ENCODE measurements at regions not wholly inside any gene's neighbourhood (a gene's known extent, or its start where the extent isn't known, plus 50 kb on each side); places are given as distances from the start of the nearest gene placed in this dataset.
A peak's percentile ranks its signal among the peaks of the same experiment; 100 is the strongest.

GRCh38 chr10:33783557-33783956 lies 449.1 kb upstream of the NRP1 start:
- H3K9ac ChIP-seq (ENCODE audit: low read depth, low read length) = no peak overlapping the region
- H3K4me1 ChIP-seq (ENCODE audit: insufficient read depth, low read length) = no peaks in the 10 kb centered on the region
- no peak overlapping the region for H3K27ac ChIP-seq (ENCODE audit: low read depth, low read length)
- no peak overlapping the region for H3K4me3 ChIP-seq (ENCODE audit: low read length)
- H3K36me3 ChIP-seq (ENCODE audit: insufficient read depth, low read length) = no peaks in the 10 kb centered on the region
- WGBS = 90% methylated on average over 1 of the region's 1 CpG
- no peaks in the 10 kb centered on the region for H3K27me3 ChIP-seq (ENCODE audit: insufficient read depth, low read length)
- peaks cover 4% of the 10 kb centered on the region; the same call in 1 of the 2 replicates for H3K9me3 ChIP-seq (ENCODE audit: insufficient read depth, low read depth, low read length)

- 95% methylated on average over 3 of the region's 3 CpGs for WGBS
- Histone ChIP-seq H3K4me1 (ENCODE audit: insufficient read depth, low read length) (no peaks in the 10 kb centered on the region), H3K9ac (ENCODE audit: low read depth, low read length) (no peak overlapping the region), H3K9me3 (ENCODE audit: insufficient read depth, low read depth, low read length) (peaks cover 4% of the 10 kb centered on the region; the same call in 1 of the 2 replicates), H3K27ac (ENCODE audit: low read depth, low read length) (no peak overlapping the region), H3K36me3 (ENCODE audit: insufficient read depth, low read length) (no peaks in the 10 kb centered on the region), H3K4me3 (ENCODE audit: low read length) (no peak overlapping the region), H3K27me3 (ENCODE audit: insufficient read depth, low read length) (no peaks in the 10 kb centered on the region)
Measured at GRCh38 chr10:33783078-33783477, 448.6 kb upstream of the NRP1 start.

- no peaks in the 10 kb centered on the region for H3K27me3 ChIP-seq (ENCODE audit: insufficient read depth, low read length)
- no peak overlapping the region for H3K9ac ChIP-seq (ENCODE audit: low read depth, low read length)
- no peaks in the 10 kb centered on the region for H3K4me1 ChIP-seq (ENCODE audit: insufficient read depth, low read length)
- H3K36me3 ChIP-seq (ENCODE audit: insufficient read depth, low read length) = no peaks in the 10 kb centered on the region
- peaks cover 4% of the 10 kb centered on the region; the same call in 1 of the 2 replicates for H3K9me3 ChIP-seq (ENCODE audit: insufficient read depth, low read depth, low read length)
- H3K27ac ChIP-seq (ENCODE audit: low read depth, low read length) = no peak overlapping the region
- WGBS = 93% methylated on average over 6 of the region's 7 CpGs
- H3K4me3 ChIP-seq (ENCODE audit: low read length) = no peak overlapping the region
Measured at GRCh38 chr10:33781606-33782395, 447.3 kb upstream of the NRP1 start.

- peaks cover 4% of the 10 kb centered on the region; the same call in 1 of the 2 replicates for H3K9me3 ChIP-seq (ENCODE audit: insufficient read depth, low read depth, low read length)
- no peaks in the 10 kb centered on the region for H3K4me1 ChIP-seq (ENCODE audit: insufficient read depth, low read length)
- no peaks in the 10 kb centered on the region for H3K36me3 ChIP-seq (ENCODE audit: insufficient read depth, low read length)
- H3K9ac ChIP-seq (ENCODE audit: low read depth, low read length) = no peak overlapping the region
- no peak overlapping the region for H3K27ac ChIP-seq (ENCODE audit: low read depth, low read length)
- H3K27me3 ChIP-seq (ENCODE audit: insufficient read depth, low read length) = no peaks in the 10 kb centered on the region
- no peak overlapping the region for H3K4me3 ChIP-seq (ENCODE audit: low read length)
- WGBS = 94% methylated on average over 9 of the region's 9 CpGs
Measured at GRCh38 chr10:33780961-33781360, 446.5 kb upstream of the NRP1 start.

- Histone ChIP-seq H3K36me3 (ENCODE audit: insufficient read depth, low read length) (no peaks in the 10 kb centered on the region), H3K27me3 (ENCODE audit: insufficient read depth, low read length) (no peaks in the 10 kb centered on the region), H3K27ac (ENCODE audit: low read depth, low read length) (no peak overlapping the region), H3K4me1 (ENCODE audit: insufficient read depth, low read length) (peaks cover 15% of the 10 kb centered on the region), H3K4me3 (ENCODE audit: low read length) (no peak overlapping the region), H3K9ac (ENCODE audit: low read depth, low read length) (no peak overlapping the region), H3K9me3 (ENCODE audit: insufficient read depth, low read depth, low read length) (no peaks in the 10 kb centered on the region)
- 92% methylated on average over 10 of the region's 10 CpGs for WGBS
Measured at GRCh38 chr10:33777223-33777622, 442.8 kb upstream of the NRP1 start.

- WGBS = 95% methylated on average over 2 of the region's 2 CpGs
- Histone ChIP-seq H3K4me1 (ENCODE audit: insufficient read depth, low read length) (peaks cover 21% of the 10 kb centered on the region), H3K27ac (ENCODE audit: low read depth, low read length) (no peak overlapping the region), H3K9me3 (ENCODE audit: insufficient read depth, low read depth, low read length) (no peaks in the 10 kb centered on the region), H3K4me3 (ENCODE audit: low read length) (no peak overlapping the region), H3K36me3 (ENCODE audit: insufficient read depth, low read length) (no peaks in the 10 kb centered on the region), H3K9ac (ENCODE audit: low read depth, low read length) (no peak overlapping the region), H3K27me3 (ENCODE audit: insufficient read depth, low read length) (no peaks in the 10 kb centered on the region)
Measured at GRCh38 chr10:33776419-33777070, 442.1 kb upstream of the NRP1 start.

- Histone ChIP-seq H3K36me3 (ENCODE audit: insufficient read depth, low read length) (no peaks in the 10 kb centered on the region), H3K4me1 (ENCODE audit: insufficient read depth, low read length) (peaks cover 25% of the 10 kb centered on the region), H3K9me3 (ENCODE audit: insufficient read depth, low read depth, low read length) (no peaks in the 10 kb centered on the region), H3K9ac (ENCODE audit: low read depth, low read length) (no peak overlapping the region), H3K4me3 (ENCODE audit: low read length) (no peak overlapping the region), H3K27me3 (ENCODE audit: insufficient read depth, low read length) (no peaks in the 10 kb centered on the region), H3K27ac (ENCODE audit: low read depth, low read length) (no peak overlapping the region)
- 93% methylated on average over 4 of the region's 4 CpGs for WGBS
Measured at GRCh38 chr10:33774857-33775256, 440.4 kb upstream of the NRP1 start.

GRCh38 chr10:33773886-33774480 lies 439.5 kb upstream of the NRP1 start:
- Histone ChIP-seq H3K4me1 (ENCODE audit: insufficient read depth, low read length) (peaks cover 25% of the 10 kb centered on the region), H3K9me3 (ENCODE audit: insufficient read depth, low read depth, low read length) (no peaks in the 10 kb centered on the region), H3K27me3 (ENCODE audit: insufficient read depth, low read length) (no peaks in the 10 kb centered on the region), H3K4me3 (ENCODE audit: low read length) (no peak overlapping the region), H3K9ac (ENCODE audit: low read depth, low read length) (peak overlapping the region; percentile 51; the same call in 1 of the 2 replicates), H3K27ac (ENCODE audit: low read depth, low read length) (peak overlapping the region; percentile 80), H3K36me3 (ENCODE audit: insufficient read depth, low read length) (no peaks in the 10 kb centered on the region)
- 90% methylated on average over 21 of the region's 21 CpGs for WGBS

GRCh38 chr10:33773253-33773573 lies 438.7 kb upstream of the NRP1 start:
- H3K4me1 ChIP-seq (ENCODE audit: insufficient read depth, low read length) = peaks cover 25% of the 10 kb centered on the region
- H3K36me3 ChIP-seq (ENCODE audit: insufficient read depth, low read length) = no peaks in the 10 kb centered on the region
- no peaks in the 10 kb centered on the region for H3K27me3 ChIP-seq (ENCODE audit: insufficient read depth, low read length)
- peak overlapping the region; percentile 51 for H3K9ac ChIP-seq (ENCODE audit: low read depth, low read length)
- peak overlapping the region; percentile 80 for H3K27ac ChIP-seq (ENCODE audit: low read depth, low read length)
- WGBS = 17% methylated on average over 4 of the region's 4 CpGs
- H3K9me3 ChIP-seq (ENCODE audit: insufficient read depth, low read depth, low read length) = no peaks in the 10 kb centered on the region
- no peak overlapping the region; the same call in none of the 2 replicates for H3K4me3 ChIP-seq (ENCODE audit: low read length)

- WGBS = 27% methylated on average over 15 of the region's 16 CpGs
- no peaks in the 10 kb centered on the region for H3K36me3 ChIP-seq (ENCODE audit: insufficient read depth, low read length)
- no peaks in the 10 kb centered on the region for H3K27me3 ChIP-seq (ENCODE audit: insufficient read depth, low read length)
- H3K9ac ChIP-seq (ENCODE audit: low read depth, low read length) = peak overlapping the region; percentile 51
- peaks cover 25% of the 10 kb centered on the region for H3K4me1 ChIP-seq (ENCODE audit: insufficient read depth, low read length)
- H3K27ac ChIP-seq (ENCODE audit: low read depth, low read length) = peak overlapping the region; percentile 80; the same call in 1 of the 2 replicates
- no peaks in the 10 kb centered on the region for H3K9me3 ChIP-seq (ENCODE audit: insufficient read depth, low read depth, low read length)
- no peak overlapping the region; the same call in 1 of the 2 replicates for H3K4me3 ChIP-seq (ENCODE audit: low read length)
Measured at GRCh38 chr10:33772370-33773252, 438.1 kb upstream of the NRP1 start.
